ENCODE measurements at regions not wholly inside any gene's neighbourhood (a gene's known extent, or its start where the extent isn't known, plus 50 kb on each side); places are given as distances from the start of the nearest gene placed in this dataset.

GRCh38 chr2:120614901-120615300, 120.8 kb upstream of the GLI2 start:
- TF ChIP-seq CTCF (IDR thresholded peaks at IDR 0.05) (no peak), POLR2A (IDR thresholded peaks at IDR 0.05) (no peak)
